HepG2 (cell line): ENCODE measurements at regions not wholly inside any gene's neighbourhood (a gene's known extent, or its start where the extent isn't known, plus 50 kb on each side); places are given as distances from the start of the nearest gene placed in this dataset.

ENCODE experiments used
- FOXK1 ChIP-seq: sonication (generic); formaldehyde crosslinking; IDR thresholded peaks from 2 replicates; pipeline ENCODE4 v1.4.0; 2020; ENCODE audit warnings: low read depth, missing genetic modification reagents, borderline replicate concordance
- KDM5B ChIP-seq: sonication (generic); formaldehyde crosslinking; IDR thresholded peaks from 2 replicates; pipeline ENCODE4 v1.4.0; 2020; ENCODE audit warnings: missing genetic modification reagents, mild to moderate bottlenecking, borderline replicate concordance
- MAFK ChIP-seq, 2 experiments: IDR thresholded peaks in 1 of 2; conservative IDR thresholded peaks in 1 of 2; 2 replicates each; pipeline ENCODE4 v1.6.1; 2011; ENCODE audit warnings: improper control_type of control experiment in 2 of 2, low read length in 2 of 2
- NFKB2 ChIP-seq: sonication (generic); formaldehyde crosslinking; IDR thresholded peaks from 2 replicates; pipeline ENCODE4 v1.4.0; 2020; ENCODE audit warnings: missing genetic modification reagents, borderline replicate concordance
- PRMT3 ChIP-seq: sonication (generic); formaldehyde crosslinking; IDR thresholded peaks from 2 replicates; pipeline ENCODE4 v1.8.1; 2022; ENCODE audit warnings: low read depth, mild to moderate bottlenecking, moderate library complexity, missing genetic modification reagents, borderline replicate concordance
- SRSF9 ChIP-seq: fragments of 200-400 bp; formaldehyde crosslinking; IDR thresholded peaks from 2 replicates; pipeline ENCODE4 v1.6.1; 2018; ENCODE audit warnings: borderline replicate concordance, mild to moderate bottlenecking, low read depth, low read length; ENCODE audit not compliant: insufficient read depth, poor library complexity, severe bottlenecking
- ZFYVE20 ChIP-seq: sonication (generic); formaldehyde crosslinking; IDR thresholded peaks from 2 replicates; pipeline ENCODE4 v1.8.0; 2023; ENCODE audit warnings: low read depth, mild to moderate bottlenecking, moderate library complexity, missing genetic modification reagents, borderline replicate concordance
- ZMYM4 ChIP-seq: sonication (generic); formaldehyde crosslinking; IDR thresholded peaks from 2 replicates; pipeline ENCODE4 v1.8.1; 2023; ENCODE audit warnings: mild to moderate bottlenecking, missing genetic modification reagents
- ZNF350 ChIP-seq: sonication (generic); formaldehyde crosslinking; IDR thresholded peaks from 2 replicates; pipeline ENCODE4 v1.4.0; 2020; ENCODE audit warnings: mild to moderate bottlenecking, low read depth, missing genetic modification reagents, borderline replicate concordance
- ZNF382 ChIP-seq: sonication (generic); formaldehyde crosslinking; IDR thresholded peaks from 2 replicates; pipeline ENCODE4 v1.5.0; 2020; ENCODE audit warnings: missing genetic modification reagents, mild to moderate bottlenecking, borderline replicate concordance
- ZNF713 ChIP-seq: sonication (generic); formaldehyde crosslinking; IDR thresholded peaks from 2 replicates; pipeline ENCODE4 v1.4.0; 2020; ENCODE audit warnings: mild to moderate bottlenecking, missing genetic modification reagents
- TF ChIP-seq, protein P1 (sequence below): sonication (generic); formaldehyde crosslinking; IDR thresholded peaks from 2 replicates; pipeline ENCODE4 v1.4.0; 2020; ENCODE audit warnings: missing genetic modification reagents
- TF ChIP-seq, protein P2 (sequence below): sonication (generic); formaldehyde crosslinking; IDR thresholded peaks from 2 replicates; pipeline ENCODE4 v1.8.1; 2023; ENCODE audit warnings: missing genetic modification reagents, inconsistent platforms, borderline replicate concordance
- TF ChIP-seq, protein P3 (sequence below): sonication (generic); formaldehyde crosslinking; IDR thresholded peaks from 2 replicates; pipeline ENCODE4 v1.5.1; 2020; ENCODE audit warnings: mild to moderate bottlenecking, missing genetic modification reagents, borderline replicate concordance
- TF ChIP-seq, protein P4 (sequence below): sonication (generic); formaldehyde crosslinking; conservative IDR thresholded peaks from 2 replicates; pipeline ENCODE4 v1.8.0; 2022; ENCODE audit warnings: low read depth, missing genetic modification reagents
- TF ChIP-seq, protein P5 (sequence below): sonication (generic); formaldehyde crosslinking; IDR thresholded peaks from 2 replicates; pipeline ENCODE4 v1.4.0; 2020; ENCODE audit warnings: missing genetic modification reagents
- TF ChIP-seq, protein P6 (sequence below): sonication (generic); formaldehyde crosslinking; IDR thresholded peaks from 2 replicates; pipeline ENCODE4 v1.4.0; 2020; ENCODE audit warnings: missing genetic modification reagents, mild to moderate bottlenecking, borderline replicate concordance

DNA sequence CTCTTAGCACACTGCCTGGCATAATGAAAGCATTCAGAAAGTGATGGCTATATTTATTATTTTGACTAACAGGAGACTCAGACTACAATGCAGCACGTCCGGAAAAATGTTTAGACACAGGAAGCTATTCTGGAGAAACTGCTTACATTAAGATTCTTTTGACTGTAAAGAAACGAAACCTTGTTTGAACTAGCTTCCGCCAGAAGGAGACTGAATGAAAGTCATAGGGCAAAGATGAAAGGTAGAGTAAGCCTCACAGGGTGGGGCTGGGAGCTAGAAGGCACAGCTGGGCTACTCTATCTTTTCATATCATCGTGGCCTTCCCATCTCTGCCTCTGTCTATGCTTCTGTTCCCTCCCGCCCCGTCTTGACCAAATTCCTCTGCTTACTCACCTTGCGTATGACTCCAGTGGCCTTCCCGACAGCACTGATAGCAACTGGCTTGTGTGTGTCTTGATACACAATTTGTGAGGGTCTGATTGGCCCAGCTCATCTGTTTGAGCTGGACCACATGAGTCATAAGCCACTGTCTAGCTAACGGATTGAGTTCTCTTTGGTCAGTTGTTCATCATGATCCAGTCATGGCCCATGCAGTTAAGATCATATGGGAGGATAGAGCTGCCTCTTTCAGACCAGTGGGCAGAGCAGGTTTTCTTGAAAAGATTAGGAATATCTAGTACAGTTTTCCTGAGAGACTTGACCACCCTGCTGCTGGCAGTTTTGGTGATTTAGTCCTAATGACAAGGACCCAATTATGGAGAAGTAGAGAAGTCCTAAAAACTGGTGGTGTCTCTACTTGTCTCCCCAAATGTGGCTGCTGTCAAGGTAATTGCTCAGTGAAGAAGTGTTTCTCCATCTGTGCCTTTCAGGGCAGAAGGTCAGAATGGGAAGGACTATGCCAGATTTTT, 151.5 kb upstream of the SLC38A2 start (continued):
- TF ChIP-seq, protein P1, sequence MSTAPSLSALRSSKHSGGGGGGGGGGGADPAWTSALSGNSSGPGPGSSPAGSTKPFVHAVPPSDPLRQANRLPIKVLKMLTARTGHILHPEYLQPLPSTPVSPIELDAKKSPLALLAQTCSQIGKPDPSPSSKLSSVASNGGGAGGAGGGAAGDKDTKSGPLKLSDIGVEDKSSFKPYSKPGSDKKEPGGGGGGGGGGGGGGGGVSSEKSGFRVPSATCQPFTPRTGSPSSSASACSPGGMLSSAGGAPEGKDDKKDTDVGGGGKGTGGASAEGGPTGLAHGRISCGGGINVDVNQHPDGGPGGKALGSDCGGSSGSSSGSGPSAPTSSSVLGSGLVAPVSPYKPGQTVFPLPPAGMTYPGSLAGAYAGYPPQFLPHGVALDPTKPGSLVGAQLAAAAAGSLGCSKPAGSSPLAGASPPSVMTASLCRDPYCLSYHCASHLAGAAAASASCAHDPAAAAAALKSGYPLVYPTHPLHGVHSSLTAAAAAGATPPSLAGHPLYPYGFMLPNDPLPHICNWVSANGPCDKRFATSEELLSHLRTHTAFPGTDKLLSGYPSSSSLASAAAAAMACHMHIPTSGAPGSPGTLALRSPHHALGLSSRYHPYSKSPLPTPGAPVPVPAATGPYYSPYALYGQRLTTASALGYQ (CRISPR knock-in tag), result no peak
- no peak for TF ChIP-seq PRMT3
- TF ChIP-seq, protein P2, sequence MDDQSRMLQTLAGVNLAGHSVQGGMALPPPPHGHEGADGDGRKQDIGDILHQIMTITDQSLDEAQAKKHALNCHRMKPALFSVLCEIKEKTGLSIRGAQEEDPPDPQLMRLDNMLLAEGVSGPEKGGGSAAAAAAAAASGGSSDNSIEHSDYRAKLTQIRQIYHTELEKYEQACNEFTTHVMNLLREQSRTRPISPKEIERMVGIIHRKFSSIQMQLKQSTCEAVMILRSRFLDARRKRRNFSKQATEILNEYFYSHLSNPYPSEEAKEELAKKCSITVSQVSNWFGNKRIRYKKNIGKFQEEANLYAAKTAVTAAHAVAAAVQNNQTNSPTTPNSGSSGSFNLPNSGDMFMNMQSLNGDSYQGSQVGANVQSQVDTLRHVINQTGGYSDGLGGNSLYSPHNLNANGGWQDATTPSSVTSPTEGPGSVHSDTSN (CRISPR knock-in tag), result no peak
- TF ChIP-seq, protein P3, sequence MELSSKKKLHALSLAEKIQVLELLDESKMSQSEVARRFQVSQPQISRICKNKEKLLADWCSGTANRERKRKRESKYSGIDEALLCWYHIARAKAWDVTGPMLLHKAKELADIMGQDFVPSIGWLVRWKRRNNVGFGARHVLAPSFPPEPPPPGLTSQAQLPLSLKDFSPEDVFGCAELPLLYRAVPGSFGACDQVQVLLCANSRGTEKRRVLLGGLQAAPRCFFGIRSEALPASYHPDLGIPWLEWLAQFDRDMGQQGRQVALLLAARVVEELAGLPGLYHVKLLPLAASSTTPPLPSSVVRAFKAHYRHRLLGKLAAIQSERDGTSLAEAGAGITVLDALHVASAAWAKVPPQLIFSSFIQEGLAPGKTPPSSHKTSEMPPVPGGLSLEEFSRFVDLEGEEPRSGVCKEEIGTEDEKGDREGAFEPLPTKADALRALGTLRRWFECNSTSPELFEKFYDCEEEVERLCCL, result no peak
- peak; percentile 51; the same call in 1 of the 2 replicates for TF ChIP-seq ZMYM4 (CRISPR knock-in tag)
- no peak for TF ChIP-seq ZNF382 (CRISPR knock-in tag)
- peak; percentile 37; the same call in 1 of the 2 replicates for TF ChIP-seq ZNF350 (CRISPR knock-in tag)
- no peak for TF ChIP-seq SRSF9
- no peak for TF ChIP-seq NFKB2 (CRISPR knock-in tag)
- no peak for TF ChIP-seq KDM5B (CRISPR knock-in tag)
- TF ChIP-seq MAFK (conservative IDR thresholded peaks at IDR 0.05 in 1 of 2, IDR thresholded peaks at IDR 0.05 in 1 of 2; ENCODE audit: low read length in 2 of 2), result no peak
- TF ChIP-seq, protein P4, sequence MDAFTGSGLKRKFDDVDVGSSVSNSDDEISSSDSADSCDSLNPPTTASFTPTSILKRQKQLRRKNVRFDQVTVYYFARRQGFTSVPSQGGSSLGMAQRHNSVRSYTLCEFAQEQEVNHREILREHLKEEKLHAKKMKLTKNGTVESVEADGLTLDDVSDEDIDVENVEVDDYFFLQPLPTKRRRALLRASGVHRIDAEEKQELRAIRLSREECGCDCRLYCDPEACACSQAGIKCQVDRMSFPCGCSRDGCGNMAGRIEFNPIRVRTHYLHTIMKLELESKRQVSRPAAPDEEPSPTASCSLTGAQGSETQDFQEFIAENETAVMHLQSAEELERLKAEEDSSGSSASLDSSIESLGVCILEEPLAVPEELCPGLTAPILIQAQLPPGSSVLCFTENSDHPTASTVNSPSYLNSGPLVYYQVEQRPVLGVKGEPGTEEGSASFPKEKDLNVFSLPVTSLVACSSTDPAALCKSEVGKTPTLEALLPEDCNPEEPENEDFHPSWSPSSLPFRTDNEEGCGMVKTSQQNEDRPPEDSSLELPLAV, result no peak
- no peak for TF ChIP-seq ZFYVE20 (CRISPR knock-in tag)
- TF ChIP-seq ZNF713 (CRISPR knock-in tag), result no peak
- TF ChIP-seq, protein P5, sequence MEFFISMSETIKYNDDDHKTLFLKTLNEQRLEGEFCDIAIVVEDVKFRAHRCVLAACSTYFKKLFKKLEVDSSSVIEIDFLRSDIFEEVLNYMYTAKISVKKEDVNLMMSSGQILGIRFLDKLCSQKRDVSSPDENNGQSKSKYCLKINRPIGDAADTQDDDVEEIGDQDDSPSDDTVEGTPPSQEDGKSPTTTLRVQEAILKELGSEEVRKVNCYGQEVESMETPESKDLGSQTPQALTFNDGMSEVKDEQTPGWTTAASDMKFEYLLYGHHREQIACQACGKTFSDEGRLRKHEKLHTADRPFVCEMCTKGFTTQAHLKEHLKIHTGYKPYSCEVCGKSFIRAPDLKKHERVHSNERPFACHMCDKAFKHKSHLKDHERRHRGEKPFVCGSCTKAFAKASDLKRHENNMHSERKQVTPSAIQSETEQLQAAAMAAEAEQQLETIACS (CRISPR knock-in tag), result no peak
- TF ChIP-seq, protein P6, sequence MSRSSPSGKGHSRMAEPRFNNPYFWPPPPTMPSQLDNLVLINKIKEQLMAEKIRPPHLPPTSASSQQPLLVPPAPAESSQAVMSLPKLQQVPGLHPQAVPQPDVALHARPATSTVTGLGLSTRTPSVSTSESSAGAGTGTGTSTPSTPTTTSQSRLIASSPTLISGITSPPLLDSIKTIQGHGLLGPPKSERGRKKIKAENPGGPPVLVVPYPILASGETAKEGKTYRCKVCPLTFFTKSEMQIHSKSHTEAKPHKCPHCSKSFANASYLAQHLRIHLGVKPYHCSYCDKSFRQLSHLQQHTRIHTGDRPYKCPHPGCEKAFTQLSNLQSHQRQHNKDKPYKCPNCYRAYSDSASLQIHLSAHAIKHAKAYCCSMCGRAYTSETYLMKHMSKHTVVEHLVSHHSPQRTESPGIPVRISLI, result no peak; the same call in 1 of the 2 replicates
- TF ChIP-seq FOXK1, result no peak
